HEK293 (cell line): ENCODE measurements at regions not wholly inside any gene's neighbourhood (a gene's known extent, or its start where the extent isn't known, plus 50 kb on each side); places are given as distances from the start of the nearest gene placed in this dataset.

Experiments used
- CTCF ChIA-PET: fragments of 350-600 bp; formaldehyde crosslinking; extraction: SDS; loops from one replicate; lab custom pipeline; 2021; ENCODE audit warnings: antibody characterized with exemption; lab: Yijun Ruan, JAX
- POLR2A ChIA-PET: fragments of 300-600 bp; formaldehyde crosslinking; extraction: SDS; loops from one replicate; lab custom pipeline; 2020; ENCODE audit warnings: antibody characterized with exemption, inconsistent platforms; lab: Yijun Ruan, JAX
- H3K27ac ChIP-seq: fragments of 200-500 bp; sonication (Bioruptor generic); 2 replicates; pipeline ENCODE4 v1.5.1; 2014; ENCODE audit warnings: low read depth, low read length, control low read depth, inconsistent platforms; ENCODE audit errors: extremely low read depth
- H3K36me3 ChIP-seq, 2 experiments: fragments of 200-500 bp in 1 of 2; sonication (Bioruptor generic) in 1 of 2; 1 replicate in 1 of 2; 2 replicates in 1 of 2; pipeline ENCODE4 v1.5.1; 2014 to 2017; ENCODE audit warnings: inconsistent platforms in 2 of 2, low read length in 2 of 2; ENCODE audit not compliant: control insufficient read depth in 2 of 2, insufficient read depth in 1 of 2
- H3K4me1 ChIP-seq: fragments of 200-500 bp; sonication (Bioruptor generic); 2 replicates; pipeline ENCODE4 v1.5.1; 2014; ENCODE audit warnings: mild to moderate bottlenecking, low read length, inconsistent platforms; ENCODE audit not compliant: control insufficient read depth, insufficient read depth
- H3K4me3 ChIP-seq: 2 replicates; pipeline ENCODE4 v1.5.1; 2011; ENCODE audit warnings: low read depth, mild to moderate bottlenecking, control low read depth, low read length, moderate library complexity
- H3K9me3 ChIP-seq: fragments of 200-500 bp; sonication (Bioruptor generic); 2 replicates; pipeline ENCODE4 v1.5.1; 2014; ENCODE audit warnings: low read depth, low read length, inconsistent platforms; ENCODE audit not compliant: control insufficient read depth, insufficient read depth
- EGR2 ChIP-seq: fragments of 450-650 bp; formaldehyde crosslinking; IDR thresholded peaks from 2 replicates; pipeline ENCODE4 v1.5.1; 2016; ENCODE audit warnings: low read depth, missing biosample characterization, missing genetic modification characterization
- PRDM2 ChIP-seq: fragments of 450-650 bp; formaldehyde crosslinking; IDR thresholded peaks from 2 replicates; pipeline ENCODE4 v1.5.1; 2016; ENCODE audit warnings: missing biosample characterization, missing genetic modification characterization, borderline replicate concordance
- RBAK ChIP-seq: fragments of 450-650 bp; formaldehyde crosslinking; IDR thresholded peaks from 2 replicates; pipeline ENCODE4 v1.5.1; 2016; ENCODE audit warnings: missing biosample characterization, missing genetic modification characterization
- WT1 ChIP-seq: fragments of 450-650 bp; formaldehyde crosslinking; IDR thresholded peaks from 2 replicates; pipeline ENCODE4 v1.5.1; 2016; ENCODE audit warnings: missing biosample characterization, missing genetic modification characterization
- YY2 ChIP-seq: fragments of 450-650 bp; formaldehyde crosslinking; IDR thresholded peaks from 2 replicates; pipeline ENCODE4 v1.5.1; 2016; ENCODE audit warnings: missing biosample characterization, missing genetic modification characterization
- ZNF223 ChIP-seq: fragments of 450-650 bp; formaldehyde crosslinking; IDR thresholded peaks from 2 replicates; pipeline ENCODE4 v1.5.1; 2016; ENCODE audit warnings: missing biosample characterization, missing genetic modification characterization
- ZNF266 ChIP-seq: fragments of 450-650 bp; formaldehyde crosslinking; IDR thresholded peaks from 2 replicates; pipeline ENCODE4 v1.5.1; 2016; ENCODE audit warnings: missing biosample characterization, missing genetic modification characterization, low read depth
- ZNF292 ChIP-seq: fragments of 450-650 bp; formaldehyde crosslinking; IDR thresholded peaks from 2 replicates; pipeline ENCODE4 v1.5.1; 2016; ENCODE audit warnings: low read depth, missing biosample characterization, missing genetic modification characterization, borderline replicate concordance
- ZNF350 ChIP-seq: fragments of 450-650 bp; formaldehyde crosslinking; IDR thresholded peaks from 2 replicates; pipeline ENCODE4 v1.5.0; 2017; ENCODE audit warnings: missing biosample characterization, mild to moderate bottlenecking, missing genetic modification characterization
- ZNF354C ChIP-seq: fragments of 450-650 bp; formaldehyde crosslinking; IDR thresholded peaks from 2 replicates; pipeline ENCODE4 v1.5.1; 2016; ENCODE audit warnings: missing biosample characterization, missing genetic modification characterization, low read depth, borderline replicate concordance
- ZNF391 ChIP-seq: fragments of 450-650 bp; formaldehyde crosslinking; IDR thresholded peaks from 2 replicates; pipeline ENCODE4 v1.5.1; 2016; ENCODE audit warnings: low read depth, missing biosample characterization, missing genetic modification characterization, borderline replicate concordance
- ZNF404 ChIP-seq: fragments of 450-650 bp; formaldehyde crosslinking; IDR thresholded peaks from 2 replicates; pipeline ENCODE4 v1.5.1; 2017; ENCODE audit warnings: missing biosample characterization, missing genetic modification characterization
- ZNF416 ChIP-seq: fragments of 450-650 bp; formaldehyde crosslinking; IDR thresholded peaks from 2 replicates; pipeline ENCODE4 v1.5.1; 2016; ENCODE audit warnings: missing biosample characterization, missing genetic modification characterization
- ZNF423 ChIP-seq: fragments of 450-650 bp; formaldehyde crosslinking; IDR thresholded peaks from 2 replicates; pipeline ENCODE4 v1.5.1; 2016; ENCODE audit warnings: missing biosample characterization, missing genetic modification characterization
- ZNF658 ChIP-seq: fragments of 450-650 bp; formaldehyde crosslinking; IDR thresholded peaks from 2 replicates; pipeline ENCODE4; 2016; ENCODE audit warnings: missing biosample characterization, missing genetic modification characterization
- ZNF791 ChIP-seq: fragments of 450-650 bp; formaldehyde crosslinking; IDR thresholded peaks from 2 replicates; pipeline ENCODE4 v1.5.1; 2016; ENCODE audit warnings: missing biosample characterization, missing genetic modification characterization
- ZSCAN18 ChIP-seq: fragments of 450-650 bp; formaldehyde crosslinking; IDR thresholded peaks from 2 replicates; pipeline ENCODE4 v1.5.1; 2016; ENCODE audit warnings: missing biosample characterization, missing genetic modification characterization

- Histone ChIP-seq H3K27ac (no peak overlapping the region), H3K9me3 (no peaks in the 10 kb centered on the region; the same call in 1 of the 2 replicates), H3K4me1 (no peaks in the 10 kb centered on the region), H3K4me3 (no peak overlapping the region), H3K36me3 (no peaks in the 10 kb centered on the region)
- TF ChIP-seq PRDM2 (tag by site-specific recombination) (no peak), ZNF223 (tag by site-specific recombination) (no peak)
- ChIA-PET POLR2A (no interaction called here), CTCF (no interaction called here)
Observed at GRCh38 chrX:106378616-106379015, 210.5 kb downstream of the PWWP3B start.

GRCh38 chrX:106391284-106391911, 220.4 kb upstream of the RADX start:
- Histone ChIP-seq H3K4me1 (no peaks in the 10 kb centered on the region), H3K4me3 (no peak overlapping the region), H3K27ac (no peak overlapping the region), H3K9me3 (no peaks in the 10 kb centered on the region), H3K36me3 (no peaks in the 10 kb centered on the region)
- CTCF ChIA-PET = no interaction called here
- POLR2A ChIA-PET = no interaction called here
- no peak for TF ChIP-seq ZNF266 (tag by site-specific recombination)
- no peak for TF ChIP-seq RBAK (tag by site-specific recombination)
- no peak for TF ChIP-seq ZNF391 (tag by site-specific recombination)
- no peak for TF ChIP-seq ZNF658
- no peak for TF ChIP-seq ZNF354C (tag by site-specific recombination)
- TF ChIP-seq ZNF350 (tag by site-specific recombination) = no peak
- TF ChIP-seq ZNF423 (tag by site-specific recombination) = no peak
- no peak for TF ChIP-seq ZNF416 (tag by site-specific recombination)
- TF ChIP-seq ZNF292 (tag by site-specific recombination) = no peak
- TF ChIP-seq YY2 = no peak
- TF ChIP-seq ZNF791 (tag by site-specific recombination) = no peak
- TF ChIP-seq ZNF404 = no peak
- no peak for TF ChIP-seq EGR2 (tag by site-specific recombination)
- no peak for TF ChIP-seq WT1 (tag by site-specific recombination)
- no peak for TF ChIP-seq ZSCAN18 (tag by site-specific recombination)
